IMR-90 (cell line): ENCODE measurements at regions not wholly inside any gene's neighbourhood (a gene's known extent, or its start where the extent isn't known, plus 50 kb on each side); places are given as distances from the start of the nearest gene placed in this dataset.

Experiments used
- ATAC-seq: fragments of 200-7000 bp; cut with Tn5 transposase; 2 replicates; pipeline ENCODE4 v1.9.1; 2020; ENCODE audit warnings: low read depth, mild to moderate bottlenecking, moderate library complexity
- BruUV-seq: library from RNA; stranded (reverse); fragments of 400-500 nt; replicated peaks from 2 replicates; lab custom pipeline; 2021; lab: Mats Ljungman, UMichigan
- CTCF ChIA-PET: fragments of 300-600 bp; formaldehyde crosslinking; extraction: SDS; loops from one replicate; lab custom pipeline; 2021; ENCODE audit warnings: antibody characterized with exemption; lab: Yijun Ruan, JAX
- POLR2A ChIA-PET: fragments of 300-600 bp; sonication (Branson Sonifier 250); formaldehyde crosslinking; loops from one replicate; lab custom pipeline; 2022; ENCODE audit warnings: antibody characterized with exemption; ENCODE audit not compliant: unreplicated experiment; lab: Charles Lee
- DNase-seq: peaks from one replicate; pipeline ENCODE4 v3.0.0; 2013
- H2AFZ ChIP-seq: replicated peaks from 2 replicates; pipeline ENCODE3; 2013; ENCODE audit warnings: low read length, mild to moderate bottlenecking; ENCODE audit not compliant: poor library complexity
- H2AK5ac ChIP-seq: 2 replicates; pipeline ENCODE4 v1.6.1; 2013; ENCODE audit warnings: low read depth, low read length, inconsistent platforms
- H2AK9ac ChIP-seq: replicated peaks from 2 replicates; pipeline ENCODE3; 2013; ENCODE audit warnings: mild to moderate bottlenecking, low read depth, low read length, moderate library complexity; ENCODE audit not compliant: poor library complexity
- H2BK120ac ChIP-seq: 2 replicates; pipeline ENCODE4 v1.6.1; 2013; ENCODE audit warnings: low read depth, low read length, inconsistent platforms
- H2BK15ac ChIP-seq: 3 replicates; pipeline ENCODE4 v1.6.1; 2013; ENCODE audit warnings: low read depth, low read length, inconsistent platforms
- H2BK20ac ChIP-seq: 2 replicates; pipeline ENCODE4 v1.6.1; 2013; ENCODE audit warnings: low read depth, mild to moderate bottlenecking, inconsistent platforms, low read length, moderate library complexity
- H2BK5ac ChIP-seq: 2 replicates; pipeline ENCODE4 v1.6.1; 2013; ENCODE audit warnings: mild to moderate bottlenecking, low read depth, low read length, inconsistent platforms; ENCODE audit not compliant: poor library complexity, severe bottlenecking
- H3K14ac ChIP-seq: replicated peaks from 2 replicates; pipeline ENCODE4 v1.6.1; 2013; ENCODE audit warnings: low read depth, low read length, inconsistent platforms
- H3K18ac ChIP-seq: 2 replicates; pipeline ENCODE4 v1.6.1; 2013; ENCODE audit warnings: low read depth, low read length, control low read depth
- H3K23ac ChIP-seq: 2 replicates; pipeline ENCODE4 v1.6.1; 2013; ENCODE audit warnings: low read depth, low read length, inconsistent platforms
- H3K27ac ChIP-seq: 2 replicates; pipeline ENCODE4 v1.5.1; 2013; ENCODE audit warnings: mild to moderate bottlenecking, control low read depth, low read length; ENCODE audit not compliant: insufficient read depth
- H3K27me3 ChIP-seq: 2 replicates; pipeline ENCODE4 v1.6.1; 2013; ENCODE audit warnings: low read length; ENCODE audit not compliant: control insufficient read depth, insufficient read depth
- H3K36me3 ChIP-seq: 2 replicates; pipeline ENCODE4 v1.6.1; 2013; ENCODE audit warnings: low read length, mixed read lengths; ENCODE audit not compliant: control insufficient read depth, insufficient read depth
- H3K4ac ChIP-seq: 2 replicates; pipeline ENCODE4 v1.6.1; 2013; ENCODE audit warnings: low read depth, low read length, inconsistent platforms
- H3K4me1 ChIP-seq: 2 replicates; pipeline ENCODE4 v1.6.1; 2013; ENCODE audit warnings: low read length, mixed read lengths; ENCODE audit not compliant: control insufficient read depth, insufficient read depth
- H3K4me2 ChIP-seq: 2 replicates; pipeline ENCODE4 v1.6.1; 2013; ENCODE audit warnings: low read depth, mild to moderate bottlenecking, control low read depth, low read length, moderate library complexity
- H3K4me3 ChIP-seq: 2 replicates; pipeline ENCODE4 v1.5.1; 2013; ENCODE audit warnings: low read depth, mild to moderate bottlenecking, control low read depth, low read length, moderate library complexity; ENCODE audit not compliant: insufficient read depth
- H3K56ac ChIP-seq: 2 replicates; pipeline ENCODE4 v1.6.1; 2013; ENCODE audit warnings: low read length, inconsistent platforms; ENCODE audit not compliant: insufficient read depth; ENCODE audit errors: extremely low read depth
- H3K79me1 ChIP-seq, 2 experiments: 2 replicates each; pipeline ENCODE4 v1.6.1; 2013; ENCODE audit warnings: low read length in 2 of 2, inconsistent platforms in 1 of 2, low read depth in 1 of 2
- H3K9ac ChIP-seq: 2 replicates; pipeline ENCODE4 v1.6.1; 2013; ENCODE audit warnings: low read depth, low read length, control low read depth
- H3K9me1 ChIP-seq: 2 replicates; pipeline ENCODE4 v1.6.1; 2013; ENCODE audit warnings: low read length, inconsistent platforms; ENCODE audit not compliant: insufficient read depth
- H3K9me3 ChIP-seq: 2 replicates; pipeline ENCODE4 v1.6.1; 2013; ENCODE audit warnings: low read length; ENCODE audit not compliant: control insufficient read depth, insufficient read depth
- H4K20me1 ChIP-seq: 2 replicates; pipeline ENCODE4 v1.6.1; 2013; ENCODE audit warnings: low read length, inconsistent platforms; ENCODE audit not compliant: insufficient read depth
- H4K5ac ChIP-seq: 2 replicates; pipeline ENCODE4 v1.6.1; 2013; ENCODE audit warnings: mild to moderate bottlenecking, low read depth, low read length, control low read depth
- H4K8ac ChIP-seq, 2 experiments: 2 replicates each; pipeline ENCODE4 v1.6.1; 2013; ENCODE audit warnings: low read depth in 2 of 2, low read length in 2 of 2, control low read depth in 1 of 2, inconsistent platforms in 1 of 2
- H4K91ac ChIP-seq: 2 replicates; pipeline ENCODE4 v1.6.1; 2013; ENCODE audit warnings: low read depth, low read length, inconsistent platforms; ENCODE audit not compliant: insufficient read depth
- BHLHE40 ChIP-seq: fragments of 150-350 bp; IDR thresholded peaks from 2 replicates; pipeline ENCODE4 v1.6.1; 2016; ENCODE audit warnings: mild to moderate bottlenecking, low read depth, low read length
- CEBPB ChIP-seq: IDR thresholded peaks from 2 replicates; pipeline ENCODE4 v1.6.1; 2012; ENCODE audit warnings: low read depth, low read length, improper control_type of control experiment
- CHD1 ChIP-seq: IDR thresholded peaks from 2 replicates; pipeline ENCODE4 v1.6.1; 2012; ENCODE audit warnings: low read depth, low read length, improper control_type of control experiment
- FOS ChIP-seq: fragments of 150-350 bp; IDR thresholded peaks from 2 replicates; pipeline ENCODE4 v1.6.1; 2016; ENCODE audit warnings: low read depth, low read length
- MAFK ChIP-seq: IDR thresholded peaks from 2 replicates; pipeline ENCODE4 v1.6.1; 2012; ENCODE audit warnings: low read depth, low read length, improper control_type of control experiment
- MAZ ChIP-seq: IDR thresholded peaks from 2 replicates; pipeline ENCODE4 v1.6.1; 2012; ENCODE audit warnings: low read depth, mild to moderate bottlenecking, low read length, improper control_type of control experiment, moderate library complexity, borderline replicate concordance
- MXI1 ChIP-seq: IDR thresholded peaks from 2 replicates; pipeline ENCODE4 v1.6.1; 2012; ENCODE audit warnings: low read depth, mild to moderate bottlenecking, low read length, moderate library complexity, borderline replicate concordance
- NFE2L2 ChIP-seq: fragments of 150-350 bp; IDR thresholded peaks from 2 replicates; pipeline ENCODE4 v1.6.1; 2016; ENCODE audit warnings: low read depth, mild to moderate bottlenecking, low read length
- POLR2A ChIP-seq: IDR thresholded peaks from 2 replicates; pipeline ENCODE4 v1.6.1; 2012; ENCODE audit warnings: mild to moderate bottlenecking, low read depth, low read length
- RAD21 ChIP-seq: IDR thresholded peaks from 2 replicates; pipeline ENCODE4 v1.6.1; 2012; ENCODE audit warnings: low read length, improper control_type of control experiment
- RFX5 ChIP-seq: IDR thresholded peaks from 2 replicates; pipeline ENCODE4 v1.8.0; 2012; ENCODE audit warnings: low read depth, mild to moderate bottlenecking, low read length, moderate library complexity
- WGBS, 2 experiments: methylation state at CpG; one replicate each; pipeline versions ENCODE4 v1.1.5 to v1.1.7; 2013; ENCODE audit warnings: missing lambda C conversion rate in 2 of 2; ENCODE audit not compliant: insufficient read length in 1 of 2; ENCODE audit errors: extremely low coverage in 2 of 2; 5-methylcytosine and 5-hydroxymethylcytosine counted together
- dilution Hi-C: fragments of 300-500 bp; cut with HindIII; formaldehyde crosslinking; loops from one replicate; pipeline ENCODE4 v1.14.3; 2018; ENCODE audit warnings: low sequenced_read_pairs; ENCODE audit not compliant: unreplicated experiment
- in situ Hi-C: fragments of 300-500 bp; cut with MboI; formaldehyde crosslinking; loops from 3 replicates; pipeline ENCODE4 v1.14.3; 2019; ENCODE audit warnings: low sequenced_read_pairs, inconsistent platforms, mixed read lengths
- intact Hi-C: fragments of 100-400 bp; cut with micrococcal nuclease; formaldehyde crosslinking; loops from 2 replicates; pipeline ENCODE4 v1.10.0; 2022
- TF ChIP-seq, protein P1 (sequence below): fragments of 150-350 bp; IDR thresholded peaks from 2 replicates; pipeline ENCODE4 v1.6.1; 2016; ENCODE audit warnings: low read depth, mild to moderate bottlenecking, low read length, moderate library complexity, borderline replicate concordance
- TF ChIP-seq, protein P2 (sequence below): fragments of 150-350 bp; IDR thresholded peaks from 2 replicates; pipeline ENCODE4 v1.6.1; 2017; ENCODE audit warnings: mild to moderate bottlenecking, antibody characterized with exemption, low read length, low read depth
- TF ChIP-seq, protein P3 (sequence below): conservative IDR thresholded peaks from 2 replicates; pipeline ENCODE4 v1.5.1; 2012; ENCODE audit warnings: mild to moderate bottlenecking, low read depth, low read length, improper control_type of control experiment

- no peak overlapping the region for H4K5ac ChIP-seq
- DNase-seq (peak; percentile 33), ATAC-seq (no peak)
- intact Hi-C loops (no loop called here), in situ Hi-C loops (no loop called here), dilution Hi-C loops (no loop called here)
- no peak overlapping the region for H3K4me2 ChIP-seq
- H3K27ac ChIP-seq, result no peak overlapping the region
- TF ChIP-seq MAFK (no peak), FOS (no peak), CEBPB (no peak), POLR2A (no peak), RAD21 (no peak), CHD1 (no peak), BHLHE40 (no peak), MAZ (no peak), RFX5 (no peak), MXI1 (no peak), NFE2L2 (no peak)
- TF ChIP-seq, protein P1, sequence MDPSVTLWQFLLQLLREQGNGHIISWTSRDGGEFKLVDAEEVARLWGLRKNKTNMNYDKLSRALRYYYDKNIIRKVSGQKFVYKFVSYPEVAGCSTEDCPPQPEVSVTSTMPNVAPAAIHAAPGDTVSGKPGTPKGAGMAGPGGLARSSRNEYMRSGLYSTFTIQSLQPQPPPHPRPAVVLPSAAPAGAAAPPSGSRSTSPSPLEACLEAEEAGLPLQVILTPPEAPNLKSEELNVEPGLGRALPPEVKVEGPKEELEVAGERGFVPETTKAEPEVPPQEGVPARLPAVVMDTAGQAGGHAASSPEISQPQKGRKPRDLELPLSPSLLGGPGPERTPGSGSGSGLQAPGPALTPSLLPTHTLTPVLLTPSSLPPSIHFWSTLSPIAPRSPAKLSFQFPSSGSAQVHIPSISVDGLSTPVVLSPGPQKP, result no peak
- TF ChIP-seq, protein P2, sequence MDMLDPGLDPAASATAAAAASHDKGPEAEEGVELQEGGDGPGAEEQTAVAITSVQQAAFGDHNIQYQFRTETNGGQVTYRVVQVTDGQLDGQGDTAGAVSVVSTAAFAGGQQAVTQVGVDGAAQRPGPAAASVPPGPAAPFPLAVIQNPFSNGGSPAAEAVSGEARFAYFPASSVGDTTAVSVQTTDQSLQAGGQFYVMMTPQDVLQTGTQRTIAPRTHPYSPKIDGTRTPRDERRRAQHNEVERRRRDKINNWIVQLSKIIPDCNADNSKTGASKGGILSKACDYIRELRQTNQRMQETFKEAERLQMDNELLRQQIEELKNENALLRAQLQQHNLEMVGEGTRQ, result no peak
- TF ChIP-seq, protein P3, sequence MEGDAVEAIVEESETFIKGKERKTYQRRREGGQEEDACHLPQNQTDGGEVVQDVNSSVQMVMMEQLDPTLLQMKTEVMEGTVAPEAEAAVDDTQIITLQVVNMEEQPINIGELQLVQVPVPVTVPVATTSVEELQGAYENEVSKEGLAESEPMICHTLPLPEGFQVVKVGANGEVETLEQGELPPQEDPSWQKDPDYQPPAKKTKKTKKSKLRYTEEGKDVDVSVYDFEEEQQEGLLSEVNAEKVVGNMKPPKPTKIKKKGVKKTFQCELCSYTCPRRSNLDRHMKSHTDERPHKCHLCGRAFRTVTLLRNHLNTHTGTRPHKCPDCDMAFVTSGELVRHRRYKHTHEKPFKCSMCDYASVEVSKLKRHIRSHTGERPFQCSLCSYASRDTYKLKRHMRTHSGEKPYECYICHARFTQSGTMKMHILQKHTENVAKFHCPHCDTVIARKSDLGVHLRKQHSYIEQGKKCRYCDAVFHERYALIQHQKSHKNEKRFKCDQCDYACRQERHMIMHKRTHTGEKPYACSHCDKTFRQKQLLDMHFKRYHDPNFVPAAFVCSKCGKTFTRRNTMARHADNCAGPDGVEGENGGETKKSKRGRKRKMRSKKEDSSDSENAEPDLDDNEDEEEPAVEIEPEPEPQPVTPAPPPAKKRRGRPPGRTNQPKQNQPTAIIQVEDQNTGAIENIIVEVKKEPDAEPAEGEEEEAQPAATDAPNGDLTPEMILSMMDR, result no peak
- no peak overlapping the region for H2AFZ ChIP-seq
- no peak overlapping the region for H3K56ac ChIP-seq
- no TSS peak for BruUV-seq
- no peaks in the 10 kb centered on the region for H3K79me1 ChIP-seq
- no peaks in the 10 kb centered on the region for H3K4me1 ChIP-seq
- no peaks in the 10 kb centered on the region for H3K27me3 ChIP-seq
- no peak overlapping the region for H3K18ac ChIP-seq
- no peak overlapping the region for H2AK9ac ChIP-seq
- H4K8ac ChIP-seq, result no peak overlapping the region
- peaks cover 7% of the 10 kb centered on the region for H3K9me3 ChIP-seq
- no peak overlapping the region for H2BK15ac ChIP-seq
- ChIA-PET POLR2A (no interaction called here), CTCF (no interaction called here)
- H3K9ac ChIP-seq, result no peak overlapping the region
- no peak overlapping the region for H3K4me3 ChIP-seq
- H3K14ac ChIP-seq, result no peak overlapping the region
- H3K23ac ChIP-seq, result no peak overlapping the region
- no peaks in the 10 kb centered on the region for H4K20me1 ChIP-seq
- H2BK120ac ChIP-seq, result no peak overlapping the region
- H2BK5ac ChIP-seq, result no peak overlapping the region
- no CpG with 5 or more reads among the region's 1 CpG for WGBS, 2 experiments
- no peaks in the 10 kb centered on the region for H3K36me3 ChIP-seq
- H3K4ac ChIP-seq, result no peak overlapping the region
- no peaks in the 10 kb centered on the region for H3K9me1 ChIP-seq
- no peak overlapping the region for H2BK20ac ChIP-seq
- no peak overlapping the region for H2AK5ac ChIP-seq
- no peak overlapping the region for H4K91ac ChIP-seq
Observed at GRCh38 chr11:29051935-29052334, 943.7 kb downstream of the METTL15 start.
